ENCODE measurements at regions not wholly inside any gene's neighbourhood (a gene's known extent, or its start where the extent isn't known, plus 50 kb on each side); places are given as distances from the start of the nearest gene placed in this dataset.

- TF ChIP-seq POLR2A (IDR thresholded peaks at IDR 0.05; ENCODE audit: low read depth) (no peak), CTCF (IDR thresholded peaks at IDR 0.05) (no peak)
These were observed 186.7 kb downstream of the INSIG2 start for GRCh38 chr2:118274841-118275510.

Data from esophagus muscularis mucosa (tissue), 3 donors.